Stimulated activated CD4-positive, alpha-beta T cell treated with anti-CD3 and anti-CD28 coated beads, Interleukin-12 subunit alpha, Interleukin-12 subunit beta, amount 100 ng/mL, for 24 hours (primary cell): ENCODE measurements at regions not wholly inside any gene's neighbourhood (a gene's known extent, or its start where the extent isn't known, plus 50 kb on each side); places are given as distances from the start of the nearest gene placed in this dataset.
"Not testable (repeated sequence)": the region's sequence is repeated elsewhere in the genome, so short reads cannot be mapped to it uniquely, and the experiment has no call there.

Source experiments
- DNase-seq, 2 experiments: peaks; one replicate each; pipeline ENCODE4 v3.0.0-alpha.2; 2020; ENCODE audit warnings: low read depth in 2 of 2

DNA sequence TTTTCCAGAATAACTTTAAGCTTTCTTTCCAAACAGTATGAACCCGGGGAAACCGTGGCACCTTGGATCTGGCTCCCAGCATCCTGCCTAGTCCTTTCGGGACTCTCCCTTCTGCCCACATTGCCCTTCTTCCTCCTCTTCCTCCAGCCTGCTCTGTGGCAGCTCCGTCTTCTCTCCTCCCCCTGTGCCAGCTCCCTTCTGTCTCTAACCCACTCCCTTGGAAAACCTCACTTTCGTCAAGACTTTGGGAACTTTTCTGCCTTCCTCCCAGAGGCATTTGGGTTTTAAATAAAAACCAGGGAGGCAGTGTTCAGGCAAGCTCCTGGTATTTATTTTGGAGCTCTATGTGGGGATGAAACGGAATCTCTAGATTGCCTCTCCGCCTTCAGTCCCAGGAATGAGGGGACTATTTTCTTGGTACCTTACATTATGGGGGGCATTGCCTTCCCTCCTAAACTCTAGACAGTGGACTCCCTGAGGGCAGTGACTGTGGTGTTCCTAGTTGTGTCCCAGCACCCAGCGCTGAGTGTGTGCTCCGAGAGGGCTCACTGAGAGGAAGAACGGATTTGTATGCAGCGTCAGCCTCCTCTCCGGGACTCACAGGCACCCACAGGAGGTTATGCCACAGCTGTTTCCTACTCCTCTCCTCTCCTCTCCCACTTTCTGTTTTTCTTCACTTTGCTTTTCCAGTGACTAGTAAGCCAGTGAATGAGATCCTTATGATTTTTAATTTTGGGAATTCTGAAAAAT lies 105.4 kb upstream of the MRPS22 start:
- no peak for DNase-seq

- no peak for DNase-seq
These were observed 104.3 kb upstream of the MRPS22 start for GRCh38 chr3:139239550-139239949.

GRCh38 chr3:139241783-139242182 lies 102.0 kb upstream of the MRPS22 start:
- no peak for DNase-seq

GRCh38 chr3:139243710-139244109 lies 100.1 kb upstream of the MRPS22 start:
- DNase-seq, result no peak

- DNase-seq, result no peak
These were observed 95.1 kb upstream of the MRPS22 start for GRCh38 chr3:139248593-139249255.

- no peak for DNase-seq
These were observed 92.3 kb upstream of the MRPS22 start for GRCh38 chr3:139251529-139251928.

- no peak for DNase-seq
These were observed 91.1 kb upstream of the MRPS22 start for GRCh38 chr3:139252719-139253118.

DNA sequence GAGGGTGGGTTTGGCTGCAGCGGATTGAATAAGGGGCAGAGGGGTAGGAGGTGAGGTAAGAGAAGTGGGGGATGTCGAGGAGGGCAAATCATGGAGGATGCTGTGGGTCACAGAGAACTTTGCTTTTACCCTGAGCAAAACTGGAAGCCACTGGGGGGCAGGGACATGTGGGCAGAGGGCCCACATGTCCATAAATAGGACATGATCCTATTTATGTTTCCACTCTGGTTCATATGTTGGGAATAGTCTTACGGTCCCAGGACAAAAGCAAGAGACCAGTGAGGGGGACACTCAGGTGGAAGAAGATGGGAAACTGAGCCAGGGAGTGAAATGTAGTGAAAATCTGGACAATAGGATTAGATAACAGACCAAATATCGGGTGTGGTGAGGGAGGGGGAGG lies 85.5 kb upstream of the MRPS22 start:
- no peak for DNase-seq

- DNase-seq, result no peak
These were observed 84.4 kb upstream of the MRPS22 start for GRCh38 chr3:139259398-139259797.

DNA sequence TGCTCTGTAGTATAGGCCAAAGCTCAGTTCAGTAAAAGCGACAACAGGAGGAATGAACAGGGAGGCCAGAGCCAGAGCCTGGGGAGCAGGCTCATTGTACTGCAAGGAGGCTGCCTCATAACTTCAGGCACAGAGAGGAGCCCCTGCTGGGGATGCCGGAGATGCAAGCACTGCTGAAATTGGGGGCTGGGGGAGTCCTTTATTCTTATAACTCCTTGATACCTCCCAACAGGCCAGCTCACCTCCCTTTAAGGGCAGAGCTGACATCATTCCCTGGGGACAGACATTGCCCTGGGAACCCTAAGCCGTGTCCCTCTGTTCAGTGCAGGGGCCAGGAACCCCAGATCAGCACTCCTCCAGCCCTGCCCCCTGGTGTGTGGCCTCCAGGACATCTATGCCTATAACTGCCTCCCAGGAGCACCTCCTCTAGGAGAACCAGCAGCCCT lies 83.8 kb upstream of the MRPS22 start:
- DNase-seq, result no peak

GRCh38 chr3:139260793-139261736 lies 82.8 kb upstream of the MRPS22 start:
- DNase-seq, result no peak

DNA sequence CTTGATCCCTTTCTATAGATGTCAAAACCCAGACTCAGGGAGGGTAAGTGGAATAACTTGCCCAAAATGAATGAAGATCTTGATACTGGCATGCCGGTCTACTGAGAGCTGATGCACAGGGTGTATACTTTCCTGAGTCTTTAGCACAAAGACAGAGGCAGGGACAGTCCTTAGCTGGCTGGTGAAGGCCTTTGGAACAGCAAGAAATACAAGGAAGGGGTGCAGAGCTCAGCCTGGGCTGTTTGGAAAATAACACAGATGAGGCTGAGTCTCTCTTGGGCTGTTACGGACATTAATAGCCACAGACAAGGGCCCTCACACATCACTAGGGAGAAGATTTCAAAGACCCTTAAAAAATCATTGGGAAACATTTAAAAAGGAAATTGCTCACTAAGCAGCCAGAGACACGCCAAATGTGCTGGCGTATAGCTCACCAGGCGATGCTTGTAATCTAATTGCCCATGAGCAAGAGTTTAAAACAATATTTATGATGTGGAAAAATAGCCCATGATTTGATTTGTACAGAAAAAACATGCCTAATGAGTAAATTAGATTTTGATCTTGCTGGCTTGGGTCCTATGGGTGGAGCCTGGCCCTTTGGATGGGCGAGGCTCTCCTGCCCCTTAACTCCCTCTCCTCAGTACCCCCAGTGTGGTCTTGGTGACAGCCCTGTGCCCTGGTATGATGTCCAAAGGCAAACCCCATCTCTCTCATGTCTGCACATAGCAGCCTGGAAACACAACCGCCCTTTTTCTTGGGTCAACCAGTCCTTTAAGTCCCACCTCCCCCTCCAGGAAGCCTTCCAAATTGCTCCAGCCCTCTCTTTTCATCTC lies 81.8 kb upstream of the MRPS22 start:
- no peak for DNase-seq

- no peak for DNase-seq
These were observed 80.0 kb upstream of the MRPS22 start for GRCh38 chr3:139263798-139264197.

GRCh38 chr3:139264375-139264774 lies 79.4 kb upstream of the MRPS22 start:
- no peak for DNase-seq

DNA sequence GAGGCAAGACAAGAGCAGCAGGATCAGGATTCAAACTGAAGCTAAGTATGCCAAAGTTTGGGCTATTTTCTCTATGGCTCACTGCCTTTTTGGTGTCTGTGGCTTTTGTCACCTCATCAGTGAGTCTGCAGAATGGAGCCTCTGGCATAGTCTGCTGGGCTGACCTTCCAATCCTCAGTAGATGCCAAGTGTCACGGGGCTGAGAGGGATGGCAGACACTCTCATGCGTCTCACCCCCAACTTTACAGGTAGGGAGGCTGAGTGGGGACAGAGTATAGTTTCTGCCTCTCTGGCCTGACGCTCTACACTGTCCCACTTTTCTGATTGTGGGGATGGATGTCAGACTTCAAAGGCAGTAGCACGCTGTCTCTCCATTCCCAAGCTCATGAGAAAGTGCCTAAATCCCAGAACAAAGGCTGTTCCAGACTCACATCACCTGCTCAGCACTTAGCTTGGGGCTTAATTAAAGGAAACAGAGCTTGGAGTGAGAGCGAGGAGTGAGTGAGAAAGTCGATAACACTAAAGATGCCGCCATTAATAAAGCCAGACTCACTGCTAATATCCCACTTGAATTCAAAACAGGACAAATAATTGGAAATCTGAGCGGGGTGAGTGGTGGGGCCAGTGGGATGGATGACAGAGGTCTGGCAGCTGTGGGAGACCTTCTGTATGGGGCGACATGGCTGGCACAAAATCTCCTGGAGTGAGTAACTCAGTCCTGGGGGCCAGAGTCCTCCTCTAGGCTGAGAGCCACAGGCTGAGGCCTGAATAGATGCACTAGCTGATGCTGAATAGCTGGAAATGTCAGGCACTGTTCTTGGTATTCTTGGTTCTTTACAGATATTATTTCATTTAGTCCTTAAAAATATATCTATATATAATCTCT lies 78.4 kb upstream of the MRPS22 start:
- DNase-seq, result no peak

- DNase-seq, result no peak
These were observed 76.2 kb upstream of the MRPS22 start for GRCh38 chr3:139267300-139268246.

DNA sequence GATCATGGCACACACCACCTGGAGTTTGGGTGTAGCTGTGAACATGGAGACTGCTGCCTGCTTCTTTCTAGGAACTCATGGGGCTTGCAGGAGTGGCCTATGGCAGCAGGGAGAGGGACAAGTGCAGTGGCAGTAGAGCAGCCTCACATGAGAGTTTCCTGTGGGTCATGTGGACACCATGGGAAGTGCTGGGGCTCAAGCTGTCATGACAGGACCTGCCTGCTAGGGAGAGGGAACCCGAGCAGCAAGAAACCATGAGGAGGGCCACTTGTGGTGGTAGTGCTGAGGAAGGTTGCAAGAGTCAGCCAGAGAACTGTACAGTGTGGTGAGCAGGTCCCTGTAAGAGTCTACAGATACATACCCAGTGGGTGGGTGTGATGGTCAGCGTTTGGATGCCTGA lies 73.8 kb upstream of the MRPS22 start:
- no peak for DNase-seq

DNA sequence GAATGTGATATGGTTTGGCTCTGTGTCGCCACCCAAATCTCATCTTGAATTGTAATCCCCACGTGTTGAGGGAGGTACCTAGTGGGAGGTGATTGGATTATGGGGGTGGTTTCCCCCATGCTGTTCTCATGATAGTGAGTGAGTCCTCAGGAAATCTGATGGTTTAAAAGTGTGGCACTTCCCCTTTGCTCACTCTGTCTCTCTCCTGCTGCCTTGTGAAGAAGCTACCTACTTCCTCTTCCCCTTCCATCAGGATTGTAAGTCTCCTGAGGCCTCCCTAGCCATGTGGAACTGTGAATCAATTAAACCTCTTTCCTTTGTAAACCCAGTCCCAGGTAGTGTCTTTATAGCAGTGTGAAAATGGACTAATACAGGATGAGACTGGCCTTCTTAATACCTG lies 73.2 kb upstream of the MRPS22 start:
- not testable (repeated sequence) for DNase-seq

GRCh38 chr3:139280027-139280671 lies 63.7 kb upstream of the MRPS22 start:
- DNase-seq, result no peak
